ENCODE measurements at regions not wholly inside any gene's neighbourhood (a gene's known extent, or its start where the extent isn't known, plus 50 kb on each side); places are given as distances from the start of the nearest gene placed in this dataset.
"Not testable (repeated sequence)": the region's sequence is repeated elsewhere in the genome, so short reads cannot be mapped to it uniquely, and the experiment has no call there.

DNA sequence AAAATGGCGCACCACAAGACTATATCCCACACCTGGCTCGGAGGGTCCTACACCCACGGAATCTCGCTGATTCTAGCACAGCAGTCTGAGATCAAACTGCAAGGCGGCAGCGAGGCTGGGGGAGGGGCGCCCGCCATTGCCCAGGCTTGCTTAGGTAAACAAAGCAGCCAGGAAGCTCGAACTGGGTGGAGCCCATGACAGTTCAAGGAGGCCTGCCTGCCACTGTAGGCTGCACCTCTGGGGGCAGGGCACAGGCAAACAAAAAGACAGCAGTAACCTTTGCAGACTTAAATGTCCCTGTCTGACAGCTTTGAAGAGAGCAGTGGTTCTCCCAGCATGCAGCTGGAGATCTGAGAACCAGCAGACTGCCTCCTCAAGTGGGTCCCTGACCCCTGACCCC is 894.3 kb upstream of the FBXO33 start:
- not testable (repeated sequence) for TF ChIP-seq SMC3 (conservative IDR thresholded peaks at IDR 0.05; ENCODE audit: poor library complexity); EZH2 (IDR thresholded peaks at IDR 0.05; ENCODE audit: borderline replicate concordance, insufficient read depth, low read length, poor library complexity, severe bottlenecking); EP300 (conservative IDR thresholded peaks at IDR 0.05; ENCODE audit: poor library complexity, severe bottlenecking); POLR2AphosphoS5 (IDR thresholded peaks at IDR 0.05)

All from neural cell (in vitro differentiated cells).